Gastrocnemius medialis (tissue), 4 donors: ENCODE measurements at regions not wholly inside any gene's neighbourhood (a gene's known extent, or its start where the extent isn't known, plus 50 kb on each side); places are given as distances from the start of the nearest gene placed in this dataset.

Experiments
- POLR2A ChIP-seq, 2 donors: fragments of 450-650 bp; IDR thresholded peaks; one replicate each; pipeline ENCODE4 v1.6.1; 2017; ENCODE audit warnings: antibody characterized with exemption in 2 of 2, mild to moderate bottlenecking in 2 of 2, moderate library complexity in 2 of 2
- TF ChIP-seq, protein P1 (sequence below), 5 experiments: fragments of 450-650 bp in 3 of 5; fragments of 200-600 bp in 2 of 5; sonication (generic) in 2 of 5; IDR thresholded peaks in 4 of 5; conservative IDR thresholded peaks in 1 of 5; 1 replicate in 4 of 5; 2 replicates in 1 of 5; pipeline ENCODE4 v1.5.1; 2016 to 2019; ENCODE audit warnings: antibody characterized with exemption in 5 of 5, mild to moderate bottlenecking in 3 of 5, moderate library complexity in 3 of 5

DNA sequence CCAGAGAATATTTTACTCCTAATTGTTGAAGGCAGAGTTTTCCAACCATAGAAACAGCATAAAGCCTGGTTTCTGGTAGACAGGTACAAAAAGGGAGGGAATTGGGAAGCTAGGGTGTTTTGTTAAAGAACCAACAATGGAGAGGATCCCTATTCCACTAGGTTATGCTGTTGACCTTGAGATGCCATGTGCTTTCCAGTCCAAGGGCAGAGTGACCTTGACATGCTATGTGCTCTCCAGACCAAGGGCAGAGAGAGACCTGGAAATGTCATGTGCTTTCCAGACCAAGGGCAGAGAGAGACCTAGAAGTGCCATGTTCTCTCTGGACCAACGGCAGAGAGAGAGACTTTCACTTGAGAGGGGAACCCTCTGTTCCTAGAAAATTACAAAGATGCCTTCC is 1043.8 kb upstream of the FBXO33 start:
- TF ChIP-seq, protein P1, sequence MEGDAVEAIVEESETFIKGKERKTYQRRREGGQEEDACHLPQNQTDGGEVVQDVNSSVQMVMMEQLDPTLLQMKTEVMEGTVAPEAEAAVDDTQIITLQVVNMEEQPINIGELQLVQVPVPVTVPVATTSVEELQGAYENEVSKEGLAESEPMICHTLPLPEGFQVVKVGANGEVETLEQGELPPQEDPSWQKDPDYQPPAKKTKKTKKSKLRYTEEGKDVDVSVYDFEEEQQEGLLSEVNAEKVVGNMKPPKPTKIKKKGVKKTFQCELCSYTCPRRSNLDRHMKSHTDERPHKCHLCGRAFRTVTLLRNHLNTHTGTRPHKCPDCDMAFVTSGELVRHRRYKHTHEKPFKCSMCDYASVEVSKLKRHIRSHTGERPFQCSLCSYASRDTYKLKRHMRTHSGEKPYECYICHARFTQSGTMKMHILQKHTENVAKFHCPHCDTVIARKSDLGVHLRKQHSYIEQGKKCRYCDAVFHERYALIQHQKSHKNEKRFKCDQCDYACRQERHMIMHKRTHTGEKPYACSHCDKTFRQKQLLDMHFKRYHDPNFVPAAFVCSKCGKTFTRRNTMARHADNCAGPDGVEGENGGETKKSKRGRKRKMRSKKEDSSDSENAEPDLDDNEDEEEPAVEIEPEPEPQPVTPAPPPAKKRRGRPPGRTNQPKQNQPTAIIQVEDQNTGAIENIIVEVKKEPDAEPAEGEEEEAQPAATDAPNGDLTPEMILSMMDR (IDR thresholded peaks at IDR 0.05 in 4 of 5, conservative IDR thresholded peaks at IDR 0.05 in 1 of 5) = no peak
- no peak for TF ChIP-seq POLR2A (IDR thresholded peaks at IDR 0.05)
